Neural cell (in vitro differentiated cells): ENCODE measurements at regions not wholly inside any gene's neighbourhood (a gene's known extent, or its start where the extent isn't known, plus 50 kb on each side); places are given as distances from the start of the nearest gene placed in this dataset.

Experiments
- H2AFZ ChIP-seq: fragments of 200-600, 300-800 bp; sonication (generic), shearing (Covaris generic); 2 replicates; pipeline ENCODE4 v1.6.0; 2014; ENCODE audit warnings: low read depth, mild to moderate bottlenecking, antibody characterized with exemption, low read length, moderate library complexity
- H3F3A ChIP-seq: fragments of 200-600 bp; shearing (Covaris generic); 2 replicates; pipeline ENCODE4 v1.6.1; 2016; ENCODE audit warnings: mild to moderate bottlenecking, moderate library complexity, mixed read lengths, antibody characterized with exemption, low read length; ENCODE audit not compliant: insufficient read depth, poor library complexity, severe bottlenecking
- H3K27ac ChIP-seq: fragments of 200-600, 300-800 bp; sonication (generic), shearing (Covaris generic); 2 replicates; pipeline ENCODE4 v1.5.1; 2014; ENCODE audit warnings: mild to moderate bottlenecking, low read length, moderate library complexity
- H3K27me3 ChIP-seq: fragments of 300-800, 200-600 bp; sonication (generic), shearing (Covaris generic); 2 replicates; pipeline ENCODE4 v1.6.0; 2014; ENCODE audit warnings: mild to moderate bottlenecking, low read depth, low read length, moderate library complexity; ENCODE audit not compliant: insufficient read depth
- H3K36me3 ChIP-seq: fragments of 300-800, 200-600 bp; sonication (generic), shearing (Covaris generic); 2 replicates; pipeline ENCODE4 v1.5.1; 2014; ENCODE audit warnings: mild to moderate bottlenecking, antibody characterized with exemption, low read length, moderate library complexity; ENCODE audit not compliant: insufficient read depth
- H3K4me2 ChIP-seq: fragments of 300-800, 200-600 bp; sonication (generic), shearing (Covaris generic); 2 replicates; pipeline ENCODE4 v1.6.0; 2014; ENCODE audit warnings: mild to moderate bottlenecking, low read length
- H3K4me3 ChIP-seq: fragments of 300-800, 200-600 bp; sonication (generic), shearing (Covaris generic); 2 replicates; pipeline ENCODE4 v1.5.1; 2014; ENCODE audit warnings: mild to moderate bottlenecking, low read length, moderate library complexity
- H3K79me2 ChIP-seq: fragments of 200-600 bp; shearing (Covaris generic); replicated peaks from 2 replicates; pipeline ENCODE4 v1.6.0; 2014; ENCODE audit warnings: mild to moderate bottlenecking, low read length, moderate library complexity; ENCODE audit not compliant: insufficient read depth
- H3K9ac ChIP-seq: fragments of 300-800, 200-600 bp; sonication (generic), shearing (Covaris generic); 2 replicates; pipeline ENCODE4 v1.6.1; 2016; ENCODE audit warnings: mild to moderate bottlenecking, low read length, mixed read lengths
- H3K9me2 ChIP-seq: fragments of 200-600 bp; shearing (Covaris generic); 2 replicates; pipeline ENCODE4 v1.6.1; 2016; ENCODE audit warnings: mild to moderate bottlenecking, low read length, mixed read lengths; ENCODE audit not compliant: insufficient read depth
- H3K9me3 ChIP-seq: fragments of 200-600, 300-800 bp; sonication (generic), shearing (Covaris generic); 2 replicates; pipeline ENCODE4 v1.6.1; 2016; ENCODE audit warnings: mild to moderate bottlenecking, mixed run types, low read length, moderate library complexity, mixed read lengths
- H4K20me1 ChIP-seq: fragments of 200-600 bp; shearing (Covaris generic); 2 replicates; pipeline ENCODE4 v1.6.1; 2016; ENCODE audit warnings: mild to moderate bottlenecking, mixed run types; ENCODE audit not compliant: insufficient read depth
- EP300 ChIP-seq: fragments of 450-650 bp; conservative IDR thresholded peaks from 2 replicates; pipeline ENCODE4 v1.6.1; 2014; ENCODE audit warnings: antibody characterized with exemption, mild to moderate bottlenecking, moderate library complexity; ENCODE audit not compliant: poor library complexity, severe bottlenecking
- EZH2 ChIP-seq: fragments of 200-600, 300-800 bp; shearing (Covaris generic), sonication (generic); IDR thresholded peaks from 2 replicates; pipeline ENCODE4 v1.6.1; 2014; ENCODE audit warnings: antibody characterized with exemption, low read length, borderline replicate concordance, mild to moderate bottlenecking; ENCODE audit not compliant: insufficient read depth, poor library complexity, severe bottlenecking
- MXI1 ChIP-seq: fragments of 450-650 bp; conservative IDR thresholded peaks from 2 replicates; pipeline ENCODE4 v1.6.1; 2014; ENCODE audit warnings: antibody characterized with exemption, mild to moderate bottlenecking; ENCODE audit not compliant: poor library complexity, severe bottlenecking
- POLR2AphosphoS5 ChIP-seq: IDR thresholded peaks from 2 replicates; pipeline ENCODE4 v1.6.1; 2012
- RAD21 ChIP-seq: fragments of 450-650 bp; conservative IDR thresholded peaks from 2 replicates; pipeline ENCODE4 v1.6.1; 2014; ENCODE audit warnings: antibody characterized with exemption, mild to moderate bottlenecking, moderate library complexity
- SMC3 ChIP-seq: fragments of 450-650 bp; conservative IDR thresholded peaks from 2 replicates; pipeline ENCODE4 v1.6.1; 2014; ENCODE audit warnings: antibody characterized with exemption, mild to moderate bottlenecking, moderate library complexity; ENCODE audit not compliant: poor library complexity
- TAF1 ChIP-seq: IDR thresholded peaks from 2 replicates; pipeline ENCODE4 v1.6.1; 2012; ENCODE audit warnings: low read depth
- TF ChIP-seq, protein P1 (sequence below): IDR thresholded peaks from 2 replicates; pipeline ENCODE4 v1.6.1; 2012; ENCODE audit warnings: borderline replicate concordance
- TF ChIP-seq, protein P2 (sequence below): fragments of 450-650 bp; IDR thresholded peaks from 2 replicates; pipeline ENCODE4 v1.5.1; 2014; ENCODE audit warnings: antibody characterized with exemption, mild to moderate bottlenecking, moderate library complexity; ENCODE audit not compliant: poor library complexity, severe bottlenecking

DNA sequence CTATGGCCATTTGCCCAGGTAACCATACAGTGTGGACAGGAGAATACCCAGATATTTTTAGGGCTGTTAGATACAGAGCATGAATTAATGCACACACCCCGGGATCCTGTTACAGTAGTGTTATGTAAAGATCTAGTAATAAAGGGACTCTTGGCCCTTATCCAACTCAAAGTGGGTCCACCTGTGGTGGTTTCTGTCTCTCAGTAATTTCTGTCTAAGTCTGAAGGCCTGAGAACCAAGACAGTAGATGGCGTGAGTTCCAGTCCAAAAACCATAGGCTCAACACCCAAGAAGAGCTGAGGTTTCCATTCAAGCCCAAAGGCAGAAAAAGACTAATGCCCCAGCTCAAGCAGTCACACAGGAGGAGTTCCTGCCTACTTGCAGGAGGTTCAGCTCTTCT lies 277.7 kb downstream of the ZEB1 start:
- no peak overlapping the region for H3K9ac ChIP-seq
- no peaks in the 10 kb centered on the region for H4K20me1 ChIP-seq
- H3K9me3 ChIP-seq = peaks cover 6% of the 10 kb centered on the region
- H3K27ac ChIP-seq = no peak overlapping the region
- H3K4me3 ChIP-seq = no peak overlapping the region
- H3K4me2 ChIP-seq = no peak overlapping the region
- H3K36me3 ChIP-seq = no peaks in the 10 kb centered on the region
- TF ChIP-seq EP300 (no peak), SMC3 (no peak), MXI1 (no peak), RAD21 (no peak), TAF1 (no peak), EZH2 (no peak), POLR2AphosphoS5 (no peak)
- TF ChIP-seq, protein P1, sequence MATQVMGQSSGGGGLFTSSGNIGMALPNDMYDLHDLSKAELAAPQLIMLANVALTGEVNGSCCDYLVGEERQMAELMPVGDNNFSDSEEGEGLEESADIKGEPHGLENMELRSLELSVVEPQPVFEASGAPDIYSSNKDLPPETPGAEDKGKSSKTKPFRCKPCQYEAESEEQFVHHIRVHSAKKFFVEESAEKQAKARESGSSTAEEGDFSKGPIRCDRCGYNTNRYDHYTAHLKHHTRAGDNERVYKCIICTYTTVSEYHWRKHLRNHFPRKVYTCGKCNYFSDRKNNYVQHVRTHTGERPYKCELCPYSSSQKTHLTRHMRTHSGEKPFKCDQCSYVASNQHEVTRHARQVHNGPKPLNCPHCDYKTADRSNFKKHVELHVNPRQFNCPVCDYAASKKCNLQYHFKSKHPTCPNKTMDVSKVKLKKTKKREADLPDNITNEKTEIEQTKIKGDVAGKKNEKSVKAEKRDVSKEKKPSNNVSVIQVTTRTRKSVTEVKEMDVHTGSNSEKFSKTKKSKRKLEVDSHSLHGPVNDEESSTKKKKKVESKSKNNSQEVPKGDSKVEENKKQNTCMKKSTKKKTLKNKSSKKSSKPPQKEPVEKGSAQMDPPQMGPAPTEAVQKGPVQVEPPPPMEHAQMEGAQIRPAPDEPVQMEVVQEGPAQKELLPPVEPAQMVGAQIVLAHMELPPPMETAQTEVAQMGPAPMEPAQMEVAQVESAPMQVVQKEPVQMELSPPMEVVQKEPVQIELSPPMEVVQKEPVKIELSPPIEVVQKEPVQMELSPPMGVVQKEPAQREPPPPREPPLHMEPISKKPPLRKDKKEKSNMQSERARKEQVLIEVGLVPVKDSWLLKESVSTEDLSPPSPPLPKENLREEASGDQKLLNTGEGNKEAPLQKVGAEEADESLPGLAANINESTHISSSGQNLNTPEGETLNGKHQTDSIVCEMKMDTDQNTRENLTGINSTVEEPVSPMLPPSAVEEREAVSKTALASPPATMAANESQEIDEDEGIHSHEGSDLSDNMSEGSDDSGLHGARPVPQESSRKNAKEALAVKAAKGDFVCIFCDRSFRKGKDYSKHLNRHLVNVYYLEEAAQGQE = no peak
- TF ChIP-seq, protein P2, sequence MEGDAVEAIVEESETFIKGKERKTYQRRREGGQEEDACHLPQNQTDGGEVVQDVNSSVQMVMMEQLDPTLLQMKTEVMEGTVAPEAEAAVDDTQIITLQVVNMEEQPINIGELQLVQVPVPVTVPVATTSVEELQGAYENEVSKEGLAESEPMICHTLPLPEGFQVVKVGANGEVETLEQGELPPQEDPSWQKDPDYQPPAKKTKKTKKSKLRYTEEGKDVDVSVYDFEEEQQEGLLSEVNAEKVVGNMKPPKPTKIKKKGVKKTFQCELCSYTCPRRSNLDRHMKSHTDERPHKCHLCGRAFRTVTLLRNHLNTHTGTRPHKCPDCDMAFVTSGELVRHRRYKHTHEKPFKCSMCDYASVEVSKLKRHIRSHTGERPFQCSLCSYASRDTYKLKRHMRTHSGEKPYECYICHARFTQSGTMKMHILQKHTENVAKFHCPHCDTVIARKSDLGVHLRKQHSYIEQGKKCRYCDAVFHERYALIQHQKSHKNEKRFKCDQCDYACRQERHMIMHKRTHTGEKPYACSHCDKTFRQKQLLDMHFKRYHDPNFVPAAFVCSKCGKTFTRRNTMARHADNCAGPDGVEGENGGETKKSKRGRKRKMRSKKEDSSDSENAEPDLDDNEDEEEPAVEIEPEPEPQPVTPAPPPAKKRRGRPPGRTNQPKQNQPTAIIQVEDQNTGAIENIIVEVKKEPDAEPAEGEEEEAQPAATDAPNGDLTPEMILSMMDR = no peak
- no peaks in the 10 kb centered on the region for H3F3A ChIP-seq
- H3K27me3 ChIP-seq = no peaks in the 10 kb centered on the region
- no peaks in the 10 kb centered on the region for H3K79me2 ChIP-seq
- no peak overlapping the region for H2AFZ ChIP-seq
- no peaks in the 10 kb centered on the region for H3K9me2 ChIP-seq

DNA sequence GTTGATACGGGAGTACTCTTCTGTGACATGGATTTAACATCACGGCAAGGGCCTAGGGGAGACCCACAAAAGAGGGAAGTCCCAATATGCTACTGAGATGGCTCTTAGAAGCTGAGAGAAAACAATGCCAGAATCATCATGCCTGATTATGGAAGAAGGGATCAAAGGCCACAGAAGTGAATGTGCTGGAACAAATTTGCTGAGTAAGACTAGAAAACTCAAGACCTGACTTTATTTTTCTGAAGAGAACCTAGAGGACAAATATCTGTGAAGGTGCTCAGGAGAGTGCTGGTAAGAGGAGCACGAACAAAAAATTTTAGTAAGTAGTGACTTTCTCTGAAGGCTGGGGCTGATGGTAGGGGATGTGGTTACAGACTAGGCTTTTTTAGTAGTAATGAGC lies 277.0 kb downstream of the ZEB1 start:
- Histone ChIP-seq H3K9ac (no peak overlapping the region), H3K9me3 (peaks cover 6% of the 10 kb centered on the region), H3K79me2 (no peaks in the 10 kb centered on the region), H2AFZ (no peak overlapping the region), H3K27me3 (no peaks in the 10 kb centered on the region), H3K4me2 (no peak overlapping the region), H3K9me2 (no peaks in the 10 kb centered on the region), H3F3A (no peaks in the 10 kb centered on the region), H3K4me3 (no peak overlapping the region), H4K20me1 (no peaks in the 10 kb centered on the region), H3K36me3 (no peaks in the 10 kb centered on the region), H3K27ac (no peak overlapping the region)
- TF ChIP-seq SMC3 (no peak), TAF1 (no peak), EZH2 (no peak), POLR2AphosphoS5 (no peak)
- TF ChIP-seq, protein P1 = no peak
